ENCODE measurements at regions not wholly inside any gene's neighbourhood (a gene's known extent, or its start where the extent isn't known, plus 50 kb on each side); places are given as distances from the start of the nearest gene placed in this dataset.
"Not testable (repeated sequence)": the region's sequence is repeated elsewhere in the genome, so short reads cannot be mapped to it uniquely, and the experiment has no call there.

DNA sequence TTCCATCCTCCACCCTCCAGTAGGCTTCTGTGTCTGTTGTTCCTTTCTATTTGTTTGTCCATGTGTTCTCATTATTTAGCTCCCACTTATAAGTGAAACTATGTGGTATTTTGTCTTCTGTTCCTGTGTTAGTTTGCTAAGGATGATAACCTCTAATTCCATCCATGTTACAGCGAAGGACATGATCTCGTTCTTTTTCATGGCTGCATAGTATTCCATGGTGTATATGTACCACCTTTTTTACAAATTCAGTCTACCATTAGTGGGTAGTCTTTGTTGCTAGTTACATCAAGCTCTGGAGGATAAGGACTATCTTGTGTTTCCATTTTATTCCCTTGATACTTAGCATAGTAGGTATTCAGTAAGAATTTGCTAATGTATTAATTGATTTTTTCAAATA lies 664.2 kb upstream of the FAT3 start:
- no peak for DNase-seq (ENCODE audit: low read depth in 4 of 4, low spot score in 3 of 4)

DNA sequence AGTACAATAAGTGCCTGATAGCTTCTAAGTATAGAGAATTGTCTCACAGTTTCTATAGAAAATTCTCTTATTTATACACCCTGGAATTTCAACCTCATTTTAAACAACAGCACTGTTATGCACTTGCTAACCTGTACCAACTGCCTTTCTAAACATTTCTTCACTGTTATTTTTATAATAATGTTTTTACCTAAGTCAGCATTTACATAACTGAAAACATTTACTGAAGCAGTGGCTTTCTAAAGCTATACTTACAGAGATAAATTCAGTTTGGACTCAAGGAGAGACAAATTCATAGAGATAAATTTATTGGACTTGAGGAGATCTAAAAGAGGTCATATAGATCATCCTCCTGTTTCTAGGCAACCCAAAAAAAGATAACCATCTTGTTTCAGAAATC lies 686.6 kb upstream of the FAT3 start:
- DNase-seq (ENCODE audit: low read depth in 4 of 4, low spot score in 3 of 4): no peak

DNA sequence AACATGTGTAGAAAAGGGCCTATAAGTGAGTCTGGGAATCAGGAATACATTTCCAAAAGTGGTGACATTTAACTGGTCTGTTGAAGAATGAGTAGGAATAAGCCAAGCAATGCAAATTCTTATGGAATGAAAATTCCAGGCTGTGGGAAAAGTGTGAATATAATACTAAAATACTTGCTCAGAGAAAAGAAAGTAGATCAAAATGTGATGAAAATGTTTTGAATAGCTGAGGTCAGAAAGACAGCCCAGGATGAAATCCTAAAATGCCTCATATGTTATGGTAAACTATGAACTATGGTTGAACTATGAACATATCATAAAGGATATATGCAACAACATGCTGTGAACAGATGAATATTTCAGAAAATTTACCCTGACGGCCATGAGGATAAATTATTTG lies 688.3 kb upstream of the FAT3 start:
- DNase-seq (ENCODE audit: low read depth in 4 of 4, low spot score in 3 of 4): no peak

DNA sequence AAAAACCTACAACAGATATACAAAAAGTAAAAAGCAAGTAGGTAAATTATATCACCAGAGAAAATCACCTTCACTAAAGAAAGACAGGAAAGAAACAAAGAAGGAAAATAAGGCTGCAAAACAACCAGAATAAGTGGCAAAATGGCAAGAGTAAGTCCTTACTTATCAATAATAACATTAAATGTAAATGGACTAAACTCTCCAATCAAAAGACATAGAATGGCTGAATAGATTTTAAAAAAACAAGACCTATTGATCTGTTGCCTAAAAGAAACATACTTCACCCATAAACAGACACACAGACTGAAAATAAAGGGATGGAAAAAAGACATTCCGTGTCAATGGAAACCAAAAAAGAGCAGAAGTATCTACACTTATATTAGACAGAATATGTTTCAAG lies 695.7 kb upstream of the FAT3 start:
- no peak for DNase-seq (ENCODE audit: low read depth in 4 of 4, low spot score in 3 of 4)

DNA sequence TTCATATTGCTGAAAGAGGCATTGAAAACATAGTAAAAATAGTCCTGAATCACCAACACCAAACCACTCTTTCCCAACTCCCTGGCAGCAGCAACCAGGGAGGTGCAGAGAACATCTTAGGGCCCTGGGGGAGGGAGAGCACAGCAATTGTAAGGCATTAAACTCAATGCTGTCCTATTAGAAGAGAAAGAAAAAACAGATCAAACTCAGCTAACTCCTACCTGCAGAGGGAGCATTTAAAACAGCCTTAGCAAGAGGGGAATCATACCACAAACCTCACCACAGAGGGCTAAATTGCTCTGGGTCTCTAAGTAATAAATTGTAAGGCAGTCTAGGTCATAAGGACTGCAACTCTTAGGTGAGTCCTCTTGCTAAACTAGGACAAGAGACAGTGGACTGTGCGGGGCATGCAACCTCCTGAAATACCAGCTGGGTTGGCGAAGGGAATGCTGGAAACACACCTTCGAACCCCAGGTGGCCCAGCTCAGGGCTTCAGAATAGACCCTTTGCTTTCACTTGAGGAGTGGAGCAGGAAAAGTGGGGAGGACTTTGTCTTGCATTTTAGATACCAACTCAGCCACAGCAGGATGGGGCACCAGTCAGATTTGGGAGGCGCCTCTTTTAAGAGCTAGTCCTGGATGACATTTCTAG lies 697.1 kb upstream of the FAT3 start:
- DNase-seq (ENCODE audit: low read depth in 4 of 4, low spot score in 3 of 4): no peak

DNA sequence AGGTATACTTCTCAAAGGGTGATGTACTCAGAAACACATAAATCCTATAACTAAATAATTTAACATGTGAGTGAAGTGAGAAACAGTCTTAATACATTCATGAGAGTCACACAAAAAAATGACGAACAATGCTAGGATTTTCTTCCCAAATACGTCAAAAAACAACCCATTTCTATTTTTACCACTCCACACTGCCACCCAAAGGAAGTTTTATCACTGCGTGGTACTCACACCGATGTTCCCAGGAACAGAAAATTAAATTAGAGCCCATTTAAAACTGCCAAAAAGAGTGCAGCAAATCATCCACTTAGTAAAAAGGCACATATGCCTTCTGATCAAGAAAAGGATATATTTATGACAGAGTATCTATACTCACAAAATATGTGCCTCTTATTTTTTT lies 710.9 kb upstream of the FAT3 start:
- DNase-seq (ENCODE audit: low read depth in 4 of 4, low spot score in 3 of 4): no peak

DNA sequence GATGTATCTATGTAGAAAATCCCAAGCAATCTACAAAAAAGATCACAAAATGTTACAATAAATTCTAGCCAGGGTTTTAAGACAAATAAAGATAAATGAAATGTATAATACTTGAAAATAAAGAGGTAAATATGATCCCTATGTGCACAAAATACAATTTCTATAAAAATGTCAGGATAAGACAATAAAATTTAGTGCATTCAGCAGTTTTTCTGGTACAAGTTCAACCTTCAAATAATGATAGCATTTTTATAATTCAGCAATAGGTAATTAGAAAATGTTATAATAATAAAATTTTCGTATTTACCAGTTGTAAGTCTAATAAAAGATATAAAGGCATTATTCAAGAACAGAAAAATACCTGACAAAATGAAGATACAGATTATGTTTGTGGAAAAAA lies 726.8 kb upstream of the FAT3 start:
- no peak for DNase-seq (ENCODE audit: low read depth in 4 of 4, low spot score in 3 of 4)

DNA sequence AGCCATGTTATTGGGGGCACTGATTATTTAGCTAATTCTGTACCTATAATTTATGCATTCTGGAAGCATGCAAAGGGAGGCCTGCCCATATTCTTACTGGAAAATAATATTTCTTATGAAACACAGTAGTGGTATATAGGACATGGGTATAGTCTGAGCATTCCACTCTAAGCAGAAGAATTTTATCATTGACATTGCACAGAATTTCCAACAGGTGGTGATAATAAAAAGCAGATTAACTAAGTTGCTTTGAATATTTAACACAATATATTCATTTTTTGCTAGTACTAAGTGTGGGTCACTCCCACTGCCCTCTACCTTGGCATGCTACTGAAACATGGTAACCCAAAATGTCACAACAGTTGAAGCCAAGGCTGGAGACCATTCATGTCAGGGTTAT lies 728.8 kb upstream of the FAT3 start:
- no peak for DNase-seq (ENCODE audit: low read depth in 4 of 4, low spot score in 3 of 4)

DNA sequence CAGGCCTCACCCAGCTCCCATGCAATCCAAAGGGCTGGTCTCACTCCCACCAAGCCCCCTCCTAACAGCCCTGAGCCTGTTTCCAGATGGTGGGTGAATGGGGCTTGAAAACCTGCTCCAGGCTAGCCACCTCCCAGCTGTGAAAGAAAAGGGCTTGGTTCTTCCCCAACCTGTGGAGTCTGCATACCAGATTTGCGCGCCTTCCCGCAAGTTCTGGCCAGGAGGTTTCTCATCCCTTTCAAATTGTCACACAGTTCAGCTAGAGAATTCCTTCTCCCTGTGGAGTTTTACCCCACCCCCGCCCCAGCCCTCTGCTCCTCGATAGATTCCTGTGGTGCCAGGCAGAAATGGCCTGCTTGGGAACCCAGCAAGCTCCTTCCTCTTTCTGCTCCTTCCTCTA lies 734.6 kb upstream of the FAT3 start:
- no peak for DNase-seq (ENCODE audit: low read depth in 4 of 4, low spot score in 3 of 4)

DNA sequence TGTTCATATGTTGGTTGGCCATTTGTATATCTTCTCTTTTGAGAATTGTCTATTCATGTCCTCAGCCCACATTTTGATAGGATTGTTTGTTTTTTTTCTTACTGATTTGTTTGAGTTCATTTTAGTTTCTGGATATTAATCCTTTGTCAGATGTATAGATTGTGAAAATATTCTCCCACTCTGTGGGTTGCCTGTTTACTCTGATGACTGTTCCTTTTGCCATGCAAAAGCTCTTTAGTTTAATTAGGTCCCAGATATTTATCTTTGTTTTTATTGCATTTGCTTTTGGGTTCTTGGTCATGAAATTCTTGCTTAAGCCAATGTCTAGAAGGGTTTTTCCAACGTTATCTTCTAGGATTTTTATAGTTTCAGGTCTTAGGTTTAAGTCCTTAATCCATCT lies 740.7 kb upstream of the FAT3 start:
- not testable (repeated sequence) for DNase-seq (ENCODE audit: low read depth in 4 of 4, low spot score in 3 of 4)

DNA sequence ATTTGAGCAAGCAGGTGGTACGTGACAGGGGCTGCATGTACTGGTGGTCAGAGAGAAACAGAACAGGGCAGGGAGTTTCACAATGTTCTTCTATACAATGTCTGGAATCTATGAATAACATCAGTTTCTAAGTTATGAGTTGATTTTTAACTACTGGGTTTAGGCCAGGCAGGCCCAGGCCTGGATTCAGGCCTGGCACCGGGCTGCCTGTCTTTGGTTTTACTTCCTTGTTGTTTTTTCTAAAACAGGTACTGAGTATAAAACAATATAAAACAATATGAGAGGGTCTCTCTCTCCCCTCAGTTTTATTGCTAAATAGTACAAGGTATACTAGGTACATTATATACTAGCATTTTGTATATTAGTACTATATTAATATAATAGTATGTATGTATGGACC lies 742.7 kb upstream of the FAT3 start:
- not testable (repeated sequence) for DNase-seq (ENCODE audit: low read depth in 4 of 4, low spot score in 3 of 4)

DNA sequence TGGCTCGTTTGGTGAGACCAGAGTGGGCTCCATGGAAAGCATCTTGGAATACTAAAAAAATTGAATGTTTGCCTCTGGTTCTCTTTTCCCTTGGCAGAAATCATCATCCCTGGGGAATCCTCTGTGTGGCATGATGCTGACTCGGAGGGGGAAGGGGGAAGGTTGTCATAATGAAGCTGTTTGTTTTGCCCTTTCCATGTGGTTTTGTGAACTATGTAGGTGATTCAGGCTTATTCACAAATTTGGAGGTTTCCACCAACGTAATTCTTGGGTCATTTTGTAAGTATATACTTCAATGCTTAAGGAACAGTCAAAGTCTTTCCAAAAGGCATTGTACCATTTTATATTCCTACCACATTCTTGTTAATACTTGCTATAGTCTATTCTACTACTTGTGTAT lies 754.0 kb upstream of the FAT3 start:
- no peak for DNase-seq (ENCODE audit: low read depth in 4 of 4, low spot score in 3 of 4)

DNA sequence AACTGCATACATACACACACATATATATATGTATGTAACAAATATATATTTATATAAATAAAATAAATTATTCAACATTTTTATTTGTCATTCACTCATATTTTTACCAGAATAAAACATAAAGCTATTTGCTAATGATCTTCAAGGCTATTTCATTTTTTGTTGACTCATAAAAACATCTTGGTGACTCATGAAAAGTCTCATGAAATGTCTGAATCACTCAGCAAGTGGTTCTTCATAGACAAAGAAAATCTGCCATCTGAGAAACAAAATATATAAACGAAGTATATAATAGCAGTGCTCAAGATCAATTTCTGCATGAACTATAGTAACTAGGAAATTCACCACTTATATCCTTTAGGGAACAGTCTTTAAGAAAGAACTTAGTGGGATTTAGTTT lies 764.8 kb upstream of the FAT3 start:
- DNase-seq (ENCODE audit: low read depth in 4 of 4, low spot score in 3 of 4): no peak

DNA sequence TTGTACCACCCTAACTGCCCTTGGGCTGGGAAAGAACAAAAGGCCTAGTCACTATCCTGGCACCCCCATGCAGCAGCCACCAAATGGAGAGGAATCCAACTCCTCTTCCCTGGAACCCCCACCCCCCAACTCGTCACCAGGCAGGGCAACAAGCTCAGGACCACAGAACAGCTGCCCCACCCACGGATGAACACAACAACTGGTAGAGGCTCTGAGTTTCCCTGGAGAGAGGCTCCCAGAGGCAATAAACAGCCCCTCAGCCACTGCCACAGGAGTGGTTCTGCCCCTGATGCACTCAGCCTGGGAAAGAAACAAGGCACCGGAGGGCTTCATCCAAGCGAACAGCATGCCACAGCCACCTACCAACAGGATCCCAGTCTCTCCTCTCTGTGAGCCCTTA lies 778.4 kb upstream of the FAT3 start:
- no peak for DNase-seq (ENCODE audit: low read depth in 4 of 4, low spot score in 3 of 4)

DNA sequence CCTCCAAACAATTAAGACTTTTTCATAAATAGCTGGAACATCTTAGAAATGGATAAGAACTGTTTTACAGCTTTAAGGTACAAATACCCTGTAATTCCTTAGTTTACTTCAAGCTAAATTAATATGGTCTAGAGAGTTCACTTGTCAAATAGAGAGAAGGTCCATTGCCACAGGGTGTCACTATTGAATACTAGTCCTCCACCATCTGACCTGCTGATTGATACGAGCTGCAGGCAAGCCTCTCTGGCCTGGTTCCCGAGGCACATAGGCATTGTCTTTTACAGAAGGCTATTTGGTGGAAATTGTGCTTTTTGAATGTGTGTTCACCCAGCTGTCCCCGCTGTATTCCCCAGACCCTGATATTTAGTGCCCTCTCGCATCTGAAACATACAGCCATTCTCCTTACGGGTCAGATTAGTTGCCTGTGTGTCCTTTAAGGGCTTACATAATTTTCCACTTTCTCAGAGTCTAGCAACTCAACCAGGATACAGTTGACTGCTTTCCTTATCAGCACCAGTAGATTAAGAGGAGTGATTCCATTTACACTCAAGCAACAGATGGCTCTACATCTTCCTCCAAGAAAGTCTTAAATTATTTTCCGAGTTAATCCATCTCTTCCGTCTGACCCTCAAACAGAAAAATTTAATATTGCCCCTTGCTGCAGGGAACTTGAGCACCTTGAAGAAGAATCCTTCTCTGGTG lies 788.8 kb upstream of the FAT3 start:
- no peak for DNase-seq (ENCODE audit: low read depth in 4 of 4, low spot score in 3 of 4)

DNA sequence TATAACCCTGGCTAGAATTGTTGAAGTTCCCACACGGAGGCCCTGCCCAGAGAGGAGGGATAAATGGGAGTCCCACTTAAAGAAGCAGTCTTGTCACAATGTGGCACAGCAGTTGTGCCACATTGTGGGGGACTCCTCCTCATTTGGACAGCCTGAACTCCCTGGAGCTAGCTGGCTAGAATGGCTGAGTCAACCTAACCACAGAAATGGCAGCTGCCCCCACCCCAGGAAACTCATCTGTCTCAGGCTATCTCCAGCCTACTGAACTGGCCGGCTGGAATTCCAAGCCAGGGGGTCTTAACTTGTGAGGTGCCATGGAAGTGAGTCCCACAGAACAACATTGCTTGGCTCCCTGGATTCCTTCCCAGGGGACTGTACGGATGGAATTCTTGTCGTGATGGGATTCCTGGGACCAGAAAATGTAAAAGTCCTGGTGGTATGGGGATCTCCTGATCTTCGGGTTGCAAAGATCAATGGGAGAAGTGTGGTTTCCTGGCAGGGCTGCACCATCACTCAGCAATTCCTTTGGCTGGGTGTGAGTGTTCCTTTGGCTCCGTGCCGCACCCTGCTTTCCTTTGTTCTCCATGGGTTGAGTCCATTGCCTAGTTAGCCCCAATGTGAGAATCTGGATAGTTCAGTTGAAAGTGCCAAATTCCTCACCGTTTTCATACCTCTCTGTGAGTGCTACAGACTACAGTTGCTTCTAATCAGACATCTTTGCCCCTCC lies 791.2 kb upstream of the FAT3 start:
- no peak for DNase-seq (ENCODE audit: low read depth in 4 of 4, low spot score in 3 of 4)

DNA sequence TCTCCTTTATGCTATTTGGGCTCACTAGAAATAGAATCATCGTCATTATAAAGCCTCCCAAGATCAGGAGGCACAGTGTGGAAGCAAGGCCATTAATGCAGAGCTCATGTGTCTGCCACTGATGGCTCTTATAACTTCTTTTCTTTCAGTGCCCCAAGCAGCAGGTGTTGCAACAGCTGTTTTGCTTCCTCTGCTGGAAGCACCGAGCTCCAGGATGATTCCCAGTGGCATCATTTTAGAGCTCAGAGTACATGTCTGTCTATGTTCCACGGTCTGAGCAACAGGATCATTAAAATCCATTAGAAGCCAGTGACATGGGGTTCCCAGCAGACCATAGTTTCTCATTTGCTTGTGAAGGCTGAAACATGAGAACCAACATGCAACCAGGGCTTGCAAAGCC lies 803.0 kb upstream of the FAT3 start:
- no peak for DNase-seq (ENCODE audit: low read depth in 4 of 4, low spot score in 3 of 4)

DNA sequence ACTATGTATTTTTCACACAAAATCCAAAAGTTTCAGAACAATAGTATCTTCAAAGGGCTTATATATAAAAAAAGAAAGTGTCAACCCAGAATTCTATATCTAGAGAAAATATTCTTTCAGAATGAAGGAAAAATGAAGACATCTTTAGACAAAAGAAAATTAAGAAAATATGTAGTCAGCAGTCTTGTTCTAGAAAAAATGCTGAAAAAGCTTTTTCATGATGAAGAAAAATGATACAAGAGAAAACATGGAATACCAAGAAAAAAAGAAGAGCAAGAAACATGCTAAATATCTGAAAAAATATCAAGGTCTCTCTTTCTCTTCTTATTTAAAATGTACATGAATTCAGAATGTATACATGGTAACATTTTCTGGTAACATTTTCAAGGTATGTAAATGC lies 816.8 kb upstream of the FAT3 start:
- DNase-seq (ENCODE audit: low read depth in 4 of 4, low spot score in 3 of 4): no peak

DNA sequence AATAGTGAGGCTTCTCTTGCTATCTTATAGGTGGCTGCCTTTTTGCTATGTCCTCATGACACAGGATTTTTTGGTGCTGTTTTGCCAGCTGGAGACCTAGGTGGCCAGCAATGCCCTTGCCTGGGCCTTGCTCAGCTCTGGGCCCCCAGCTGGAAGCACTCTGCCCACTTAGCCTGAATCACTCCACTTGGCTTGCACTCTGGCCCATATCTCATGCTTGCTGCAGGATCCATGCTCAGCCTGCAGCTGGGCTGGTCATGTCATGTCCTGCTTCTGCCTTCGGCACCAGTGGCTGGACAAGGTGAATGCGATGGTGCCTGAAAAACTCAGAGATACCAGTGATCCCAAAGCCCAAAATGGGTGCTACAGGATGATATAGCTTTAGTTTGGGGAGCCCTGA lies 818.6 kb upstream of the FAT3 start:
- no peak for DNase-seq (ENCODE audit: low read depth in 4 of 4, low spot score in 3 of 4)

DNA sequence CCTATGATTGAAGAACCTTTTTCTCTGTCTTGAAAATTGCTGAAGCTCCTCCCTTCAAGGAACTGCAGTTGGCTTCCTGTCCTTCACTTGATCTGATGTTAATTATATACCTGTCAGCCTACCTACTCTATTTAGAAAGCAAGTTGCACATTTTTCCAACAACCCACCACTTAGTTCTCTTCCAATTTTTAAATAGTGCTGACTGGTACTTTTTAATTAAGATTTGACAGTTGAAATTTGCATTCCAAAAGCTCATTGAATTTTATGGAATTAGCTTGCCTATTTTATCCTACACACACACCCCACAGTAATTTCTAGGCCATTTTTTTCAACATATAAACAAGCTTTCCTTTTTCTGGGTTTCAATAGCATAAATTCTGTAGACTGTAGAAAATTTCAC lies 820.3 kb upstream of the FAT3 start:
- DNase-seq (ENCODE audit: low read depth in 4 of 4, low spot score in 3 of 4): no peak

DNA sequence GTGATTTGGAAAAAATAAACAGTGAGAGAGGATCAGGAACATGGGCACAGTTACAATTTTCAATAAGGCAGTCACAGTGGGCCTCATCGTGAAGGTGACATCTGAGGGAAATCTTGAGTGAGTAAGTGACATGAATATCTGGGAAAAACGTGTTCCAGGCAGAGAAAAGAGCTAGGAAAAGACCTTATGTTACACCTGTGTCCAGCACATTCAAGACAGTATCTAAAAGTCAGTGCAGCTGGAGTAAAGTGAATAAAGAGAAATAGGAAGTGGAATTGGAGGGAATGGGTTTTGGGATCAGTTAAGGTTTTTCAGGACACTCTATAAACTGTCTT lies 827.5 kb upstream of the FAT3 start:
- DNase-seq (ENCODE audit: low read depth in 4 of 4, low spot score in 3 of 4): no peak
